Naive thymus-derived CD8-positive, alpha-beta T cell (primary cell): ENCODE measurements at regions not wholly inside any gene's neighbourhood (a gene's known extent, or its start where the extent isn't known, plus 50 kb on each side); places are given as distances from the start of the nearest gene placed in this dataset.

Experiments used
- ATAC-seq, 2 donors: fragments of 150-1000 bp; cut with Tn5 transposase in 1 of 2; sonication (Bioruptor Pico), chemical (Tn5 transposase) in 1 of 2; 1 replicate in 1 of 2; 2 replicates in 1 of 2; pipeline ENCODE4 v1.10.0; 2021; ENCODE audit warnings: mild to moderate bottlenecking in 2 of 2, moderate library complexity in 2 of 2
- POLR2A ChIA-PET: fragments of 350-600 bp; sonication (Branson Sonifier 250); formaldehyde crosslinking; loops from one replicate; lab custom pipeline; 2021; ENCODE audit warnings: antibody characterized with exemption; lab: Charles Lee
- DNase-seq, 10 donors: peaks; one replicate each; pipeline versions ENCODE4 v3.0.0 to v3.0.0-alpha.2; 2020 to 2022
- H3K27ac Mint-ChIP-seq, 10 donors: one replicate each; pipeline ENCODE4 v1.8.0; 2020 to 2022; ENCODE audit warnings: mild to moderate bottlenecking in 10 of 10, mixed read lengths in 10 of 10, moderate library complexity in 4 of 10, inconsistent platforms in 1 of 10
- H3K27me3 Mint-ChIP-seq, 5 donors: one replicate each; pipeline ENCODE4 v1.8.0; 2021 to 2022; ENCODE audit warnings: mixed read lengths in 5 of 5
- H3K36me3 Mint-ChIP-seq, 3 donors: one replicate each; pipeline ENCODE4 v1.8.0; 2020 to 2022; ENCODE audit warnings: mixed read lengths in 3 of 3, mild to moderate bottlenecking in 2 of 3, inconsistent platforms in 1 of 3
- H3K4me1 Mint-ChIP-seq, 4 donors: one replicate each; pipeline ENCODE4 v1.8.0; 2021 to 2022; ENCODE audit warnings: mixed read lengths in 4 of 4
- H3K4me3 Mint-ChIP-seq, 10 donors: one replicate each; pipeline ENCODE4 v1.8.0; 2020 to 2022; ENCODE audit warnings: mild to moderate bottlenecking in 10 of 10, mixed read lengths in 10 of 10, moderate library complexity in 6 of 10, inconsistent platforms in 1 of 10
- H3K9me3 Mint-ChIP-seq, 9 donors: one replicate each; pipeline ENCODE4 v1.8.0; 2020 to 2022; ENCODE audit warnings: mixed read lengths in 9 of 9, mild to moderate bottlenecking in 3 of 9, inconsistent platforms in 1 of 9, moderate library complexity in 1 of 9

DNA sequence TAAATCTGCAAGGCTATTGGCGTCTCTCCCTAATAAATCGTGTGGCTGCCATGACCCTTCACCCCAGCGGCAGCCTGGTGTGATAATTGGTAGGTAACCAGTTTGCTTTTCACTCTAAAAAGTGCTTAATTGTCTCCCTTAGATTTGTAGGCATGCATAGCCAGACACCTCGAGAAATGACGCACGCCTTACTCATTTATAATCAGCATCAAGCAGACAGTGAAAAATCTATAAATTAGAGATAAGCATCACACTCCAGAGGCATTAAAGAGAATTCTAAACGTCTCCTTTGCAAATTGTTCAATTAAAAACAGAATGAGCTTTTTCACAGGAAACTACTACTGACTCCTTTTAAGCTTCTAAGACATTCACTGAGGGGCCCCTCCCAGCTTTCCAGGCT is 110.2 kb upstream of the RPS6KA2 start:
- Mint-ChIP-seq H3K27me3 (no peaks in the 10 kb centered on the region), H3K4me3 (no peak overlapping the region), H3K36me3 (no peaks in the 10 kb centered on the region), H3K9me3 (no peaks in the 10 kb centered on the region), H3K27ac (no peak overlapping the region), H3K4me1 (peaks cover 0 to 5% (median 0%) of the 10 kb centered on the region in 4 donors)
- ATAC-seq (no peak), DNase-seq (no peak)
- POLR2A ChIA-PET, result no interaction called here

DNA sequence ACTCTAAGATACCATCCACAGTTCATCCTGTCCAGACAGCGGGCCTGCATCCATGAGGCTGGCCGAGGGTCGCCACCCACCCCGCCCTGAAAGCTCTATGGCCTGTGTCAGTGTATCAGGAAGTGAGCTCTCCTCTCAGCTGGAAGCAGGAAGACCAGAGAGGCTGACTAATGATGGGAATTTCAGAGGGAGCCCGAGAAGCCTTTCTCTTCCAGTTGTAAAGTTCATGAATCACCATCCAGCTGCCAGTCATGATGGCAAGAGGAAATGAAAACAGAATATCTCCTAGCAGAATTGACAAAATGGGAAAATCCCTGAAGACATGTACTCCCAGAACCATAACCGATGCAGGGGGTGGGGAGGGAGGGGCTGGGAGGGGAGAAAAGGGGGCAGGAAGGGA is 109.6 kb upstream of the RPS6KA2 start:
- POLR2A ChIA-PET, result no interaction called here
- Mint-ChIP-seq H3K9me3 (no peaks in the 10 kb centered on the region), H3K36me3 (no peaks in the 10 kb centered on the region), H3K4me3 (no peak overlapping the region), H3K27ac (no peak overlapping the region), H3K27me3 (no peaks in the 10 kb centered on the region), H3K4me1 (peaks cover 0 to 5% (median 0%) of the 10 kb centered on the region in 4 donors)
- DNase-seq (no peak), ATAC-seq (no peak)

DNA sequence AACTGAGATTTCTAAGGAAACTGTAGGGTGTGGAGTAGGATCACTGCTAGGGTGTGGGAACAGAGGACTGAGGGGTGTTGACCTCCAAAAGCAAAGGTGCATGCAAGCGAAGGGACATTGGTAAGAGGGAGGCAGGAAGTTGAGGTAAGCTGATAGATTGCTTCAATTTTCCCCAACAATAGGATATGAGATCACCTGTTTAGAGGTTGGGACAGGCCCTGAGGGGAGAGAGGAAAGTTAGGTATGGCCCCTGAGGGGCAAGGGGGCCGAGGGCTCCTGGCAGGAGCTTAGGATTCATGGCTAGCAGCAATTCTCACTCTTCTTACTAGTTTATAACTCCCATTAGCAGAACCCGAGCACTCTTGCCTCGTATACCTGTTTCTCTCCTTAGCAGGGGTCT is 106.8 kb upstream of the RPS6KA2 start:
- ATAC-seq (no peak), DNase-seq (no peak)
- Mint-ChIP-seq H3K4me3 (no peak overlapping the region), H3K4me1 (peaks cover 3 to 13% (median 12%) of the 10 kb centered on the region in 4 donors), H3K36me3 (no peaks in the 10 kb centered on the region), H3K27me3 (no peaks in the 10 kb centered on the region), H3K9me3 (no peaks in the 10 kb centered on the region), H3K27ac (no peak overlapping the region)
- POLR2A ChIA-PET, result no interaction called here

- H3K9me3 Mint-ChIP-seq, result no peaks in the 10 kb centered on the region
- DNase-seq (peak in 1 of 10 donors; percentile 34), ATAC-seq (peak in 1 of 2 donors; percentile 73)
- POLR2A ChIA-PET, result no interaction called here
- H3K27ac Mint-ChIP-seq, result peak overlapping the region in 7 of 10 donors; percentile 1 to 55 (median 23)
- H3K36me3 Mint-ChIP-seq, result no peaks in the 10 kb centered on the region
- peaks cover 3 to 16% (median 15%) of the 10 kb centered on the region in 4 donors for H3K4me1 Mint-ChIP-seq
- no peak overlapping the region for H3K4me3 Mint-ChIP-seq
- no peaks in the 10 kb centered on the region for H3K27me3 Mint-ChIP-seq
Observed at GRCh38 chr6:166729658-166730057, 102.6 kb upstream of the RPS6KA2 start.

- H3K36me3 Mint-ChIP-seq, result no peaks in the 10 kb centered on the region
- POLR2A ChIA-PET, result no interaction called here
- no peaks in the 10 kb centered on the region for H3K9me3 Mint-ChIP-seq
- DNase-seq (no peak), ATAC-seq (peak in 1 of 2 donors; percentile 44)
- H3K27ac Mint-ChIP-seq, result peak overlapping the region in 5 of 10 donors; percentile 1 to 80 (median 23)
- H3K27me3 Mint-ChIP-seq, result no peaks in the 10 kb centered on the region
- no peak overlapping the region for H3K4me3 Mint-ChIP-seq
- H3K4me1 Mint-ChIP-seq, result peaks cover 3 to 16% (median 15%) of the 10 kb centered on the region in 4 donors
Observed at GRCh38 chr6:166728884-166729530, 102.0 kb upstream of the RPS6KA2 start.

DNA sequence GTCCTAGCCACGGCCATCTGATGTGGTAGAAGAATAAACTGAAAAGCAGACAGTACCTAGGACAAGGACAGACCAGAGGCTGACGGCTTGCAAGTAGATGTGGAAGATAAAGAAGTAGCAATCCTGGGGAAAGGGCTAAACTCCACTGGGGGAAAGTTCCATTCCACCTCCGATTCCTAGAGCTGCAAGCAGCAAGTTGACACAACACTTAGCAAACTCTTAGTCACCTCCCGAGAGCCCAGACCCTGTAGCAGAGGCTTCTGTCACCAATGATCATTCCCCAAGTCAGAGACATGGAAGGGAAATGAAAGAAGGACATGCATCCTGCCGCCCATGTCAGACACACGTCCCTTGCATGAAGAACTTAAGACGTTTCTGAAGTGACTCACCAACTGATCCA is 99.2 kb upstream of the RPS6KA2 start:
- H3K36me3 Mint-ChIP-seq, result no peaks in the 10 kb centered on the region
- ATAC-seq (no peak), DNase-seq (no peak)
- no peak overlapping the region for H3K4me3 Mint-ChIP-seq
- H3K27me3 Mint-ChIP-seq, result no peaks in the 10 kb centered on the region
- POLR2A ChIA-PET, result no interaction called here
- H3K27ac Mint-ChIP-seq, result no peak overlapping the region
- peaks cover 3 to 16% (median 15%) of the 10 kb centered on the region in 4 donors for H3K4me1 Mint-ChIP-seq
- H3K9me3 Mint-ChIP-seq, result no peaks in the 10 kb centered on the region

DNA sequence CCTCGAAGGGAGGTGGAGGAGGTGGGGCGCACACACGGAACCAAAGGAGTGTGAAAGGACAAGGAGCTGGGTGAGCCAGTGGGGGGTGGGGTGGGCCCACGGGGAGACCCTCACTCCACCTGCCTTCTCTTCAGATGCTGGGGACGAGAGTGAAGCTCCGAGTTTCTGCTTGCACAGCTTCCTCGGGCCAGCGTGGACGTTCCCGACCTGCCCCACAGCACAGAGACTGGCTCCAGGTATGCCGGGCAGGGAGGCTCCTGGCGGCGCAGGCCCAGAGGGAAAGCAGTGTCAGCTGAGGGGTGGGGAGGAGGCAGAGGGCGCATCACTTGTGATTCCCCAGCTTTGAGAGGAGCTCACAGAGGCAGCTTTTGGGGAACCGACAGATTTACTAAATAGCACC is 98.5 kb upstream of the RPS6KA2 start:
- Mint-ChIP-seq H3K27ac (no peak overlapping the region), H3K4me3 (no peak overlapping the region), H3K4me1 (peaks cover 3 to 16% (median 15%) of the 10 kb centered on the region in 4 donors), H3K9me3 (no peaks in the 10 kb centered on the region), H3K27me3 (peaks cover 0 to 2% (median 0%) of the 10 kb centered on the region in 5 donors), H3K36me3 (no peaks in the 10 kb centered on the region)
- ATAC-seq (no peak), DNase-seq (no peak)
- POLR2A ChIA-PET, result no interaction called here

GRCh38 chr6:166724576-166724975 is 97.5 kb upstream of the RPS6KA2 start:
- no peak overlapping the region for H3K4me3 Mint-ChIP-seq
- POLR2A ChIA-PET, result no interaction called here
- no peaks in the 10 kb centered on the region for H3K9me3 Mint-ChIP-seq
- H3K4me1 Mint-ChIP-seq, result peaks cover 3 to 10% (median 10%) of the 10 kb centered on the region in 4 donors
- no peaks in the 10 kb centered on the region for H3K36me3 Mint-ChIP-seq
- DNase-seq, result no peak
- H3K27me3 Mint-ChIP-seq, result peaks cover 0 to 2% (median 0%) of the 10 kb centered on the region in 5 donors
- no peak for ATAC-seq
- H3K27ac Mint-ChIP-seq, result no peak overlapping the region

DNA sequence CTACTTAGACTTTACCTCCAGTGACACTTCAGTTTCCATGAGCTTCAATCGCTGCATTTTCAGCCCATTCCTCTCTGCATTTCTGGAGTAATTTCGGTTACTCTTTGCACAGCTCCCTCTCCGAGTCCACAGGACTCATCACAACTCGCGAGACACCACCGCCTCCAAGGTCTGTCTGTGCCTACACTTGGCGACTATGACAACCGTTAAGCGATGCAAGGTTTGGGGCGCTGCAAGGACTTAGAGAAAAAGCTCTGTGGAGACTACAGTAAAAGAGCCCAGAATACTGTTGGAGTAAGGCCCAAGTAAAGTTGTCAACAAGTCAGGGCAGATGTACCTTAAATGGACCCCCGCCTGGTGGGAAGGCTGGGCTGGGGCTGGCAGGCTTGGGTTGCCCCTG is 95.7 kb upstream of the RPS6KA2 start:
- Mint-ChIP-seq H3K27ac (no peak overlapping the region), H3K4me3 (no peak overlapping the region), H3K4me1 (no peaks in the 10 kb centered on the region), H3K9me3 (no peaks in the 10 kb centered on the region), H3K27me3 (peaks cover 0 to 2% (median 0%) of the 10 kb centered on the region in 5 donors), H3K36me3 (no peaks in the 10 kb centered on the region)
- DNase-seq, result no peak
- POLR2A ChIA-PET, result no interaction called here
- no peak for ATAC-seq

- POLR2A ChIA-PET, result no interaction called here
- Mint-ChIP-seq H3K27me3 (peaks cover 0 to 9% (median 2%) of the 10 kb centered on the region in 5 donors), H3K9me3 (no peaks in the 10 kb centered on the region), H3K36me3 (no peaks in the 10 kb centered on the region), H3K27ac (no peak overlapping the region), H3K4me1 (no peaks in the 10 kb centered on the region), H3K4me3 (no peak overlapping the region)
- no peak for ATAC-seq
- DNase-seq, result no peak
Observed at GRCh38 chr6:166721576-166721975, 94.5 kb upstream of the RPS6KA2 start.

DNA sequence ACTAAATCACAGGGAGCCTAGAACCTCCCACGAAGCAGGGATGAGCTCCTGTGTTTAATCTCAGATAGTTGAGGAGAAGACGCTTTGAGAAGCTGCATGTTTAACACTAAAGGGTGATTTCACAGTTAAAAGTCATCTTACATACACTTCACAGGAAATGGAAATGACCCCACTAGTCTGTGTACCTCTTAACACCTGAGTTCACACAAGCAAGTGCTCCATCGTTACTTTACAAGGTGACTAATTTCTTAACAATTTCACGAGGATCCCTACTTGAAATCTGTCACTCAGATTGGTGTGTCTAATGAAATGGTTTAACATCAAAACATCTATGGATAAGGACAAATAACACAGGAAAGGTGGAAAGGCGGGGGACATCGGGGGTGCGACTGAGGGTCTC is 93.8 kb upstream of the RPS6KA2 start:
- no peak overlapping the region for H3K27ac Mint-ChIP-seq
- no peak for DNase-seq
- H3K36me3 Mint-ChIP-seq, result no peaks in the 10 kb centered on the region
- no peak overlapping the region for H3K4me3 Mint-ChIP-seq
- no peaks in the 10 kb centered on the region for H3K9me3 Mint-ChIP-seq
- no peak for ATAC-seq
- POLR2A ChIA-PET, result no interaction called here
- no peaks in the 10 kb centered on the region for H3K4me1 Mint-ChIP-seq
- H3K27me3 Mint-ChIP-seq, result peaks cover 0 to 12% (median 2%) of the 10 kb centered on the region in 5 donors

GRCh38 chr6:166719019-166719418 is 92.0 kb upstream of the RPS6KA2 start:
- POLR2A ChIA-PET, result no interaction called here
- no peak overlapping the region for H3K4me3 Mint-ChIP-seq
- H3K9me3 Mint-ChIP-seq, result no peaks in the 10 kb centered on the region
- H3K36me3 Mint-ChIP-seq, result no peaks in the 10 kb centered on the region
- no peak overlapping the region for H3K27ac Mint-ChIP-seq
- no peaks in the 10 kb centered on the region for H3K4me1 Mint-ChIP-seq
- peaks cover 0 to 12% (median 2%) of the 10 kb centered on the region in 5 donors for H3K27me3 Mint-ChIP-seq
- DNase-seq, result no peak
- no peak for ATAC-seq

DNA sequence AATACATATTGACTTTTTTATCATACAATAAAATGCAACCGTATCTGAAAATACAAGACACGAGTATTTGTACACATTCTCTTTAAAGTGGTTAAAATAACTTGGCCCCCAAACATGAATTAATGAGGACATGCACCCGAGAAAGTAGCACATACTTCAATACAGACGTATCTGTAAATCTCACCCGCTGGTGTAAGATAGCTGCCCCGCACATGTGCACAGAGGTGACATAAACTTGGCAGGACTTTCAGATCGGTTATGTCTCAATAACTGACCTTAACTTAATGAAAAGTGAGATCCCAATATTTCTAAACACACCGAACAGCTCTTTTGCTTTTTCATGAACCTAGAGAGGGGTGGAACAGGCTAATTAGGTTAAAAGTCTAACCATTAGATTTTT is 91.5 kb upstream of the RPS6KA2 start:
- DNase-seq (no peak), ATAC-seq (no peak)
- Mint-ChIP-seq H3K4me3 (no peak overlapping the region), H3K9me3 (no peaks in the 10 kb centered on the region), H3K27me3 (peaks cover 0 to 12% (median 2%) of the 10 kb centered on the region in 5 donors), H3K27ac (no peak overlapping the region), H3K36me3 (no peaks in the 10 kb centered on the region), H3K4me1 (no peaks in the 10 kb centered on the region)
- POLR2A ChIA-PET, result no interaction called here
